NCI-H2029 (cell line): ENCODE measurements at regions not wholly inside any gene's neighbourhood (a gene's known extent, or its start where the extent isn't known, plus 50 kb on each side); places are given as distances from the start of the nearest gene placed in this dataset.
A peak's percentile ranks its signal among the peaks of the same experiment; 100 is the strongest.

Source experiments
- DNase-seq: peaks from one replicate; lab custom pipeline; 2025; lab: John Stamatoyannopoulos, UW

DNA sequence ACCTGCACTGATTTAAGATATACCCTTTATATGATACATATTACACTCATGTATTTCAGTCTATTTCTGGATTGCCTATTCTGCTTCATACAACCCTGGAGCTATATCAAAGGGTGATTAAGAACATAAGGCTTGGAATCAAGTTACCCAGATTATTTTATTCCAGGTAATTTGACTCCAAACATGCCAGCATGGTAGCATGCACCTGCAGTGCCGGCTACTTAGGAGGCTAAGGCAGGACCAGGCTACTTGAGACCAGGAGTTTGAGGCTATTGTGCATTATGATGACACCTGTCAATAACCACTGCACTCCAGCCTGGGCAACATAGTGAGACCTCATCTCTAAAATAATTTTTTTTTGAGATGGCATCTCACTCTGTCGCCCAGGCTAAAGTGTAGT lies 50.4 kb upstream of the NEO1 start:
- DNase-seq, result no peak

DNA sequence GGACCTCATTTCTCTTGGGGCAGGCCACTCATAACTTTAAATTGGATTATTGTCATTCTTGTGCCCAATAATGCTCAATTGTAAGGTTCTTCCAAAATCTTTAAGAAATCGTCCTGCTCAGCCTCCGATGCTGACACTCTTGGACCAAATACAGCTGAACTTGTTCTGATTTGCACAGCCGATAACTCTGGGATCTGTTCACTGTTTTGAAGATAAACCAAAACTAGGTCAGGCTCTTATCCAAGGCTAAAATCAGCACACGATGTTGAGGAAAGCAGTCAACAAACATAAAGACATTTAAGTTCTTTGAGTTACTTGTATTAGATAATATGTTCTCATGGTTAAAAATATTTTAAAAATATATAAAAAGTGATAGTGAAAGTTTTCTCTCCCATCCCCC lies 52.0 kb upstream of the NEO1 start:
- DNase-seq, result no peak

DNA sequence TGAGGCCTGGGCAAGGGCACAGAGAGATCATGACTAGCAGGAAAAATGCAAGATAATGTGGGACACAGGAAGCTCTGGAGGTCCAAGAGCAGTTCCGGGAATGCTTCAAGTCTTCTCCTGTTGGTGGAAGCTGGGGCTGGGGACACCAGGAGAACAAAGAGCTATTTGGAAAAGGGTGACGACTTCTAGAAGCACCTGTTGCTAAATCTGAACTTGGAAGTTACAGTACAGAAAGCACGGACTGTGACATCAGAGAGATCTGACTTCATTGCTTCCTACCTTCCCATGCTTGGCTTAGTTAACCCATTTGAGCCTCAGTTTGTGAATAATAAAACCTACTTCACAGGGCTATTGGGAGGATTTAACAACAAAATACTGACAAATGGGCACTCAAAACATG lies 52.7 kb upstream of the NEO1 start:
- no peak for DNase-seq

- DNase-seq, result no peak
These were observed 53.4 kb upstream of the NEO1 start for GRCh38 chr15:72998681-72999466.

- no peak for DNase-seq
These were observed 54.0 kb upstream of the NEO1 start for GRCh38 chr15:72998226-72998625.

GRCh38 chr15:72995849-72996248 lies 56.4 kb upstream of the NEO1 start:
- no peak for DNase-seq

- no peak for DNase-seq
These were observed 57.6 kb upstream of the NEO1 start for GRCh38 chr15:72994534-72995177.

DNA sequence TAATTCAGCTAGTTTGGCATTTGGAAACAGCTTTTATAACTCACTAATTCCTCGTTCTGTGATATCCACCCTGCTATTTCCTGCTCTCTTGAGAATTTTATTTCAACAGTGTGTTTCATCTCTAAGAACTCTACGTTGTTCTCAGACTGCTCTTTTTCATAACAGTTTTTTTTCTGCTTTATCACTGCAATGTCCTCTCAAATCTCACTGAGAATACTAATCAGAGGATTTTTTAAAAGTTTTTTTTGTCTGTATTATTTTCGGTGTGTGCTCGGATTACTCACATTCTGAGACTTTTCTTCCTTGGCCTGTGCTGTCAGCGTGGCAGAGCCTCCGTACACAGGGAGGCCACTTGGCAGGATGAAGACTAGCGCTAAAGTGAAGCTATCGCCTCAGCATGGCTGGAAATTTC lies 59.4 kb upstream of the NEO1 start:
- DNase-seq, result no peak

- DNase-seq, result no peak
These were observed 61.2 kb upstream of the NEO1 start for GRCh38 chr15:72991026-72991425.

DNA sequence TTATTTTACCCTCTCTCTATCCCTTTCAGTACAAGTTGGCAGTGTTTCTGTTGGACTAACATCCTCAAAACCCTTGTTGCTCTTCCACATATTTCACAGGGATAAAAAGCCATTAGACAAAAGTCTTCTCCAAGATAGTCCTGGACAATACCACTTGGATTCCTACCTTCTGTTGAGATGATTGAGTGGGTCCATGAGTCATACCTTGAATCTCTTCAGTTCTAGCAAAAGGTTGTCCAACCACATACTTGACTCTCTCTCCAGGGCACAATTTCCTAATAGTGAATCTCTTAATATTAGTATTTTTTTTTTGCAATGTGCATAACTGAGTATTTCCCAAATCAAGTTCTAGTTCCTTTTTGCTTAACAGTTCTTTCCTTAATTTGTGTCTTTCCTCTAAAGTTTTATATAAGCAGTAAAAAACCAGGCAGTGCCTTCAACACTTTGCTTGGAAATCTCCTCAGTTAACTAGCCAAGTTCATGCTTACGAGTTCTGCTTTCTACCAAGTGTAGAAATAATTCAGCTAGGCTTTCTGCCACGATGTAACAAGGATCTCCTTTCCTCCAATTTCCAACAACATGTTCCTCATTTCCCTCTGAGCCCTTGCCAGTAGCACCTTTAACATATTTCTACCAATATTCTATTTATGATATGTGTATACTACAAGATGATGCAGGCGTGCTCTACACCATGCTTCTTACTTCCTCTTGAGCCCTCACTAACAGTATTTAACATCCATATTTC lies 68.3 kb upstream of the NEO1 start:
- no peak for DNase-seq

GRCh38 chr15:72982714-72983113 lies 69.5 kb upstream of the NEO1 start:
- no peak for DNase-seq

DNA sequence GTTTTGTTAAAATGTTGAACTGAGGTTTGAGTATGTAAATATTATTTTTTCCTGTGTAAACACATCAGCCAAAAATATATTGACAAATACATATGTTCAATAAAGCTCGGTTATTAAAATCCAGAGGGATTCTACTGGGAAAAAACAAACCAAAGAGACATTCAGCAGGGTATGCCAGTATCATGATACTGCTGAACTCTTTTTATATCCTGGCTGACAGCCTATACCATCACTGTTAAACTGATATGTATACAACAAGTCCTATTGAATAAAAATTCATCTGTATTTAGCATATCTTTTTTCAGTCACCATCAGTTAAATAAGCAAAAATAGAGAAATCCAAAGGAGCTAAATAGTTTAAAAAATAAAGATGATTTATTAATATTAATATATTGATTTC lies 71.6 kb upstream of the NEO1 start:
- DNase-seq, result no peak

- DNase-seq, result no peak
These were observed 72.5 kb upstream of the NEO1 start for GRCh38 chr15:72979791-72980190.

DNA sequence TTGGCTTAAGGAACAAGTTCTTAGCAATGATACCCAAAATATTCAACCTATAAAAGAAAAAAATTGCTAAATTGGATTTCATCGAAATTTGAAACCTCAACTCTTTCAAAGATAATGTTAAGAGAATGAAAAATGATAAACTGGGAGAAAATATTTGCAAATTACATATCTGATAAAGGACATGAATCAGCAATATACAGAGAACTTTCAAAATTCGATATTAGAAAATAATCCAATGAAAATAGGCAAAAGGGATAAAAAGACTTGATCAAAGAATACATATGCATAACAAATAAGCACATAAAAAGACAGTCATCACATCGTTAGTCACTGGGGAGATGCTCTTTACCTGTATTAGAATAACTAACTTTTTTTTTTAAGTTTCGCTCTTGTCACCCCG lies 73.0 kb upstream of the NEO1 start:
- DNase-seq, result no peak

- no peak for DNase-seq
These were observed 74.0 kb upstream of the NEO1 start for GRCh38 chr15:72978223-72978622.

DNA sequence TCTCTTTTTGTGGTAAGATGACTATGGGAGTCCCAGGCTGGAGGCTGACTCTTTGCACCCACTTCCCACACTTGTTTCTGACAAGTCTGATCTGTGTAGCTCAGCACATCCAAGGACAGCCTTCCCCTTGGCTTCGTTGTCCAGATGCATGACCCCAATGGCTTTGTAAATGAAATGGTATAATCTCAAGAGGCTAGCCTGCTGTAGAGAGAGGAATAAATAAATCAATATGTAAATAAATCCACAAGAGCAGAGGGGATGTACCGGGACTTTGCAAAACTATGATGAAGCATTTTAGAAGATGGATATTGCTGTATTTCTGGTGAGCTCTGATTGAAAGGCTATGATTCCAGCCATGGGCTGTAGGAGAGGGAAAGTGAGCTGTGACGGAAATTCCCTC lies 79.9 kb upstream of the NEO1 start:
- no peak for DNase-seq

DNA sequence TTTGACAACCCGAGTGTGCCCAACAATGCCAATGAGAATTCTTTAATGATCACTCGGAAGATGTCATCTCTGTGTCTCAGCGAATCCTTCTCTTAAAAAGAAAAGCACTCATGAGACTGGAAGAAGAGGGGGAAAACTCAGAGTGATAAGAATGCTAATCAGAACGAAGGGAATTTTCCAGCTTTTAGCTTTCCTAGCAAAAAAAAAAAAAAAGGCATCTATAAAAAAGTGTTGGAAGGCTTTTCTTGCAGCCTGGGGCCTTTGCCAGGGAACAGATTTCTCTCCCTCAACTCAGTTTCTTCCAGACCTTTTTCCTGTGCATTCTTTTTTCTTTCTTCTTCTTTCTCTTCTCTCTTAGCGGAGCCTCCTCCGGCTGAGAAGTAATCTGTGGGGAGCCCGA lies 80.5 kb upstream of the NEO1 start:
- DNase-seq, result no peak

DNA sequence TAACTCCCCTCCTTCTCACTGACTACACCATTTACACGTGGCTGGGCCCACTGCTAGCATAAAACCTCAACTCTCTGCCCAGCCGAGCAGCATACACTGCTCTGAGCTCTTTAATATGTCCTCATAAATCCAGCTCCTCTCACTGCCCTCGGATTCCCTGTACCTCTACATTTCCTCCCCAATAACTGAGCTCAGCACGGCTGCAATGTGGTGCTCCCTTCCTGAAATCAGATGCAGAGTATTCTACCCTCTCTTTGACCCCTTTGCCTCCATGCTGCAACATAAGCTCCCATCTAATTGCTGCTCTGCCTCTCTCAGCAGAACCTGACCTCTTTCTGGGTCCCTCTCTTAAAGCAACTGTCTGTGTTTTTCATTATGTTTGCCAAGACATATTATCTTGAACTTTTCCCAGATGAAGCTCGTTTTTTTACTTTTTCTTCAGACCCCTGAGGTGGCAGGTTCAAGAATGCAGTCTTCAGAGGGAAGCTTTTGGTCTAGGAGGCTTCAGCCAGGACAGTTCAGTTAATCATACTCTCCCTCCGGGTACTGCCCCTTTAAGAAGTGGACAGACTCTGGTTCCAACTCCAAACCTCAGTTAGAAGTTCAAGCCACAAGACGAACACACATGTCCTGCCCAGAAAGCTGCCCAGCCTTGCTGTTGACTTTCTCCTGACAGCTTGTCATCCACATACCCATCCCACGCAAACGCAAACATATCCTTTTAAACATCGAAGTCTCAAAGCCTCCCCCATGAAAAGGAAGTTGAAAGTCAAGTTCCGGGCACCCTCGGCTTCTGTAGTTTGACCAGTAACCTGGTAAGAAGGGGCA lies 81.1 kb upstream of the NEO1 start:
- no peak for DNase-seq

DNA sequence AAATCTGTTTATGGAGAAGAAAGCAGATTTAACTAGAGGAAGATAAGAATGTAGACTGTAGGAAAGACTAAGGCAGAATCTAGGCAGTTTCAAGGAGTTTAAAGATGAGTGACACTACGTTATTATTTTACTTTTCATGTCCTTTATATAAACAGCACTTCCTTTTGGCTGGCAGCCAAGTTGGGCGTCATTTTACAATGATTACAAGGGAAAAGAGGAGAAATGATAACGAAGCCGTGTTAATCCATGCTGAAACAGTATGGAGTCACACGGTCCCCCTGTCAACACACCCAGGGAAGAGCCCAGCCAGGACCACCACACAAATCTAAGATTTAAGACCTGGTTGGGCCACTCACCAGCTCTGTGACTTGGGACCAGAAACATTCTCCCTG lies 83.7 kb upstream of the NEO1 start:
- peak; percentile 12 for DNase-seq

GRCh38 chr15:72967811-72968530 lies 84.3 kb upstream of the NEO1 start:
- no peak for DNase-seq

DNA sequence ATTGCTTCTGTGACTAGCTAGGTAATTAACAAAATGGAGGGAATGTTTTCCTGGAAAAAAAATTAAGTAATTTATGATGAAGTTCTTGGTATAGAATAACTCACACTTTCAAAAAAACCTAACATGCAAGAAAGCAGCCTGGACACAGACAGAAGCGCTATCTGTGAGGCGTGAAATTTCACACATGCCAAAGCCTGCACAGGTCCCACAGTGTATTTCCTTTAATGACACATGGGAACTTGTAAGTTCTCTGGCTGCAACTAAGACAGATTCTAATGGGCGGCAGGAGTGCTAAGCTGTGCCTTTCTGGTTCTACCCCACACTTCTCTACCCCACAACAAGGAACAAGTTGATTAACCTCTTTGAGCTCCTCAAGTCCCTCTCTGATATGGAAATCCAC lies 84.9 kb upstream of the NEO1 start:
- DNase-seq, result no peak

DNA sequence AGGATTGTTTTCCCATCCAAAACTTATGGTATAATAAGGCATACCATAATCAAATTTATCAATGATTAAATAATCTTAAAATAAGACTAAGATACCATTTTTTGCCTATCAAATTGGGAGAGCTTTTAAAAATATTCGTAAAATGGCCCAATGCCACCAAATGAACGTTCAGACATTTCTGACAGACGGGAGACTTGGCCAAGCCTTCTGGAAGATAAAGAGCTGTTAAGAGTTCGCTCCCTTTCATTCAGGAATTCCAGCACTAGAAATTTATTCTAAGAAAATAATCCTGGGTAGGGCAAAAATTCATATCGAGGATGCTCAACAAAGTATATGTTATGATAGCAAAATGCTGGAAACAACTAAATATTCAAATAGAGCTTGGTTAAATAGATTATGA lies 85.6 kb upstream of the NEO1 start:
- no peak for DNase-seq
